ENCODE measurements at regions not wholly inside any gene's neighbourhood (a gene's known extent, or its start where the extent isn't known, plus 50 kb on each side); places are given as distances from the start of the nearest gene placed in this dataset.

- no peak overlapping the region for H3K4me3 ChIP-seq (ENCODE audit: low read length)
- H3K9me2 ChIP-seq (ENCODE audit: insufficient read depth, low read length): no peaks in the 10 kb centered on the region
- TF ChIP-seq RAD21 (conservative IDR thresholded peaks at IDR 0.05) (no peak), POLR2AphosphoS5 (IDR thresholded peaks at IDR 0.05) (no peak)
- TF ChIP-seq, protein P1, sequence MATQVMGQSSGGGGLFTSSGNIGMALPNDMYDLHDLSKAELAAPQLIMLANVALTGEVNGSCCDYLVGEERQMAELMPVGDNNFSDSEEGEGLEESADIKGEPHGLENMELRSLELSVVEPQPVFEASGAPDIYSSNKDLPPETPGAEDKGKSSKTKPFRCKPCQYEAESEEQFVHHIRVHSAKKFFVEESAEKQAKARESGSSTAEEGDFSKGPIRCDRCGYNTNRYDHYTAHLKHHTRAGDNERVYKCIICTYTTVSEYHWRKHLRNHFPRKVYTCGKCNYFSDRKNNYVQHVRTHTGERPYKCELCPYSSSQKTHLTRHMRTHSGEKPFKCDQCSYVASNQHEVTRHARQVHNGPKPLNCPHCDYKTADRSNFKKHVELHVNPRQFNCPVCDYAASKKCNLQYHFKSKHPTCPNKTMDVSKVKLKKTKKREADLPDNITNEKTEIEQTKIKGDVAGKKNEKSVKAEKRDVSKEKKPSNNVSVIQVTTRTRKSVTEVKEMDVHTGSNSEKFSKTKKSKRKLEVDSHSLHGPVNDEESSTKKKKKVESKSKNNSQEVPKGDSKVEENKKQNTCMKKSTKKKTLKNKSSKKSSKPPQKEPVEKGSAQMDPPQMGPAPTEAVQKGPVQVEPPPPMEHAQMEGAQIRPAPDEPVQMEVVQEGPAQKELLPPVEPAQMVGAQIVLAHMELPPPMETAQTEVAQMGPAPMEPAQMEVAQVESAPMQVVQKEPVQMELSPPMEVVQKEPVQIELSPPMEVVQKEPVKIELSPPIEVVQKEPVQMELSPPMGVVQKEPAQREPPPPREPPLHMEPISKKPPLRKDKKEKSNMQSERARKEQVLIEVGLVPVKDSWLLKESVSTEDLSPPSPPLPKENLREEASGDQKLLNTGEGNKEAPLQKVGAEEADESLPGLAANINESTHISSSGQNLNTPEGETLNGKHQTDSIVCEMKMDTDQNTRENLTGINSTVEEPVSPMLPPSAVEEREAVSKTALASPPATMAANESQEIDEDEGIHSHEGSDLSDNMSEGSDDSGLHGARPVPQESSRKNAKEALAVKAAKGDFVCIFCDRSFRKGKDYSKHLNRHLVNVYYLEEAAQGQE (IDR thresholded peaks at IDR 0.05; ENCODE audit: borderline replicate concordance): no peak
- no peaks in the 10 kb centered on the region for H3K9me3 ChIP-seq (ENCODE audit: low read length)
- no peaks in the 10 kb centered on the region for H3K79me2 ChIP-seq (replicated peaks; ENCODE audit: insufficient read depth, low read length)
- H3K9ac ChIP-seq (ENCODE audit: low read length): no peak overlapping the region
- H3F3A ChIP-seq (ENCODE audit: insufficient read depth, low read length, poor library complexity, severe bottlenecking): no peaks in the 10 kb centered on the region
- H2AFZ ChIP-seq (ENCODE audit: low read depth, low read length): no peak overlapping the region
- H4K20me1 ChIP-seq (ENCODE audit: insufficient read depth): no peaks in the 10 kb centered on the region
- H3K27me3 ChIP-seq (ENCODE audit: insufficient read depth, low read depth, low read length): no peaks in the 10 kb centered on the region
- no peak overlapping the region for H3K4me2 ChIP-seq (ENCODE audit: low read length)
- H3K27ac ChIP-seq (ENCODE audit: low read length): no peak overlapping the region
- no peaks in the 10 kb centered on the region for H3K36me3 ChIP-seq (ENCODE audit: insufficient read depth, low read length)
These were observed 189.5 kb upstream of the CYRIA start for GRCh38 chr2:16855183-16855582.

DNA sequence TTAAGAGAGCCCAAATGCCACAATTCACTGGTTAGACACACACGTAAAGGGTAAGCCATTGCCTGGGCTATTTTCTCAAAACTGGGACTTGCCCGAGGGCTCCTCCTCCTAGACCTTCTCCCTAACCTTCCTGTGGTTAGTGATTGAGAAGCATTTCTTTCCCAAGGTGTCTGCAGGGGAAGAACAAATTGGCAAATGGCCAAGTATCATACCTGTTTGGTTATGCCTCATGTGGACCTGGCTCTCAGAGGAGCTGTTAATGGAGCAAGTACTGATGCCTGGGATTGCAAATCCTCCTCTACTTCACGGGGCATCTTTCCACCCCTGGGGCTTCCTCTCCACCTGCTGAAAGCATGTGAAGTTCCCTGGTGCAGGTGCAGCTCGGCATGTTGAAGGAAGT is 187.5 kb upstream of the CYRIA start:
- Histone ChIP-seq H3K4me3 (ENCODE audit: low read length) (no peak overlapping the region), H4K20me1 (ENCODE audit: insufficient read depth) (no peaks in the 10 kb centered on the region), H3K36me3 (ENCODE audit: insufficient read depth, low read length) (no peaks in the 10 kb centered on the region), H3K27me3 (ENCODE audit: insufficient read depth, low read depth, low read length) (no peaks in the 10 kb centered on the region), H3K4me2 (ENCODE audit: low read length) (no peak overlapping the region), H3K9ac (ENCODE audit: low read length) (no peak overlapping the region), H3K9me3 (ENCODE audit: low read length) (no peaks in the 10 kb centered on the region), H3K9me2 (ENCODE audit: insufficient read depth, low read length) (no peaks in the 10 kb centered on the region), H2AFZ (ENCODE audit: low read depth, low read length) (no peak overlapping the region), H3K79me2 (replicated peaks; ENCODE audit: insufficient read depth, low read length) (no peaks in the 10 kb centered on the region), H3F3A (ENCODE audit: insufficient read depth, low read length, poor library complexity, severe bottlenecking) (no peaks in the 10 kb centered on the region), H3K27ac (ENCODE audit: low read length) (no peak overlapping the region)
- TF ChIP-seq EZH2 (IDR thresholded peaks at IDR 0.05; ENCODE audit: borderline replicate concordance, insufficient read depth, low read length, poor library complexity, severe bottlenecking): no peak
- TF ChIP-seq MXI1 (conservative IDR thresholded peaks at IDR 0.05; ENCODE audit: poor library complexity, severe bottlenecking): no peak
- TF ChIP-seq EP300 (conservative IDR thresholded peaks at IDR 0.05; ENCODE audit: poor library complexity, severe bottlenecking): no peak
- no peak for TF ChIP-seq SMC3 (conservative IDR thresholded peaks at IDR 0.05; ENCODE audit: poor library complexity)
- TF ChIP-seq, protein P2, sequence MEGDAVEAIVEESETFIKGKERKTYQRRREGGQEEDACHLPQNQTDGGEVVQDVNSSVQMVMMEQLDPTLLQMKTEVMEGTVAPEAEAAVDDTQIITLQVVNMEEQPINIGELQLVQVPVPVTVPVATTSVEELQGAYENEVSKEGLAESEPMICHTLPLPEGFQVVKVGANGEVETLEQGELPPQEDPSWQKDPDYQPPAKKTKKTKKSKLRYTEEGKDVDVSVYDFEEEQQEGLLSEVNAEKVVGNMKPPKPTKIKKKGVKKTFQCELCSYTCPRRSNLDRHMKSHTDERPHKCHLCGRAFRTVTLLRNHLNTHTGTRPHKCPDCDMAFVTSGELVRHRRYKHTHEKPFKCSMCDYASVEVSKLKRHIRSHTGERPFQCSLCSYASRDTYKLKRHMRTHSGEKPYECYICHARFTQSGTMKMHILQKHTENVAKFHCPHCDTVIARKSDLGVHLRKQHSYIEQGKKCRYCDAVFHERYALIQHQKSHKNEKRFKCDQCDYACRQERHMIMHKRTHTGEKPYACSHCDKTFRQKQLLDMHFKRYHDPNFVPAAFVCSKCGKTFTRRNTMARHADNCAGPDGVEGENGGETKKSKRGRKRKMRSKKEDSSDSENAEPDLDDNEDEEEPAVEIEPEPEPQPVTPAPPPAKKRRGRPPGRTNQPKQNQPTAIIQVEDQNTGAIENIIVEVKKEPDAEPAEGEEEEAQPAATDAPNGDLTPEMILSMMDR (IDR thresholded peaks at IDR 0.05; ENCODE audit: poor library complexity, severe bottlenecking): no peak
- TF ChIP-seq TAF1 (IDR thresholded peaks at IDR 0.05; ENCODE audit: low read depth): no peak
- TF ChIP-seq, protein P1 (IDR thresholded peaks at IDR 0.05; ENCODE audit: borderline replicate concordance): no peak
- no peak for TF ChIP-seq POLR2AphosphoS5 (IDR thresholded peaks at IDR 0.05)
- TF ChIP-seq RAD21 (conservative IDR thresholded peaks at IDR 0.05): no peak

All from neural cell (in vitro differentiated cells).